Parathyroid adenoma (tissue), 2 donors: ENCODE measurements at regions not wholly inside any gene's neighbourhood (a gene's known extent, or its start where the extent isn't known, plus 50 kb on each side); places are given as distances from the start of the nearest gene placed in this dataset.

Experiments
- H2AFZ ChIP-seq: fragments of 300-600 bp; sonication (generic); one replicate; pipeline ENCODE4 v1.7.0; 2017; ENCODE audit warnings: antibody characterized with exemption, mild to moderate bottlenecking
- H3K27ac ChIP-seq: fragments of 300-600 bp; sonication (generic); one replicate; pipeline ENCODE4 v1.7.0; 2017
- H3K27me3 ChIP-seq: fragments of 300-600 bp; sonication (generic); one replicate; pipeline ENCODE4 v1.7.0; 2017; ENCODE audit warnings: low read length; ENCODE audit not compliant: control insufficient read depth, insufficient read depth
- H3K36me3 ChIP-seq: fragments of 300-600 bp; sonication (generic); one replicate; pipeline ENCODE4 v1.7.0; 2017; ENCODE audit warnings: low read length; ENCODE audit not compliant: control insufficient read depth, insufficient read depth
- H3K4me1 ChIP-seq: fragments of 300-600 bp; sonication (generic); one replicate; pipeline ENCODE4 v1.7.0; 2017; ENCODE audit warnings: control low read depth
- H3K4me2 ChIP-seq: fragments of 300-600 bp; sonication (generic); one replicate; pipeline ENCODE4 v1.7.0; 2017; ENCODE audit warnings: low read length
- H3K4me3 ChIP-seq: fragments of 300-600 bp; sonication (generic); one replicate; pipeline ENCODE4 v1.7.0; 2017; ENCODE audit warnings: low read depth, low read length
- H3K79me2 ChIP-seq: fragments of 300-600 bp; sonication (generic); one replicate; pipeline ENCODE4 v1.7.0; 2017; ENCODE audit warnings: control low read depth
- H3K9ac ChIP-seq: fragments of 300-600 bp; sonication (generic); one replicate; pipeline ENCODE4 v1.7.0; 2017; ENCODE audit warnings: mild to moderate bottlenecking
- H3K9me3 ChIP-seq: fragments of 300-600 bp; sonication (generic); one replicate; pipeline ENCODE4 v1.7.0; 2017; ENCODE audit warnings: low read length; ENCODE audit not compliant: control insufficient read depth
- TF ChIP-seq, protein P1 (sequence below): fragments of 300-600 bp; sonication (generic); IDR thresholded peaks from one replicate; pipeline ENCODE4 v1.7.0; 2017; ENCODE audit warnings: antibody characterized with exemption, mild to moderate bottlenecking
- donor health status: primary hyperparathyroidism.

DNA sequence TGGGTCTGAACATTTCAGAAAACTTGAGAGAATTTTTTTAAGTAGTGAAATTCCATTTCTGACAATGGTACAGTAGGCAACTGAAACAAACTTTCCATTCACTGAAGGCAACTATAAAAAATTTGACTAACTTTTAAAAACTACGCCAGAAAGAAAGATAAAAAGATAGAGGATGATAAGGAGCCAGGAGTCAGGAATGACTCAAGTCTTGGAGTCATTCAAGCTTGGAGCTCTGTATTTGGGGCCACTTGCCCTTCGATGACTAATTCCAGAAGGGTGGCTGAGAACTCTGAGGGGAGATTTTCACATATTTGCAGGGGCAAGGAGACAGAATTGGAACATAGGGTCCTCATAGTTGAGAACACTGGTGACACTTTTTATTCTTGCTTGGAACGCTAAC, 1083.2 kb upstream of the CNTN5 start:
- Histone ChIP-seq H3K27ac (no peak overlapping the region), H3K4me2 (no peak overlapping the region), H3K9ac (no peak overlapping the region), H3K9me3 (no peaks in the 10 kb centered on the region), H3K36me3 (no peaks in the 10 kb centered on the region), H3K4me3 (no peak overlapping the region), H2AFZ (no peak overlapping the region), H3K27me3 (no peaks in the 10 kb centered on the region), H3K4me1 (no peaks in the 10 kb centered on the region), H3K79me2 (no peaks in the 10 kb centered on the region)
- TF ChIP-seq, protein P1, sequence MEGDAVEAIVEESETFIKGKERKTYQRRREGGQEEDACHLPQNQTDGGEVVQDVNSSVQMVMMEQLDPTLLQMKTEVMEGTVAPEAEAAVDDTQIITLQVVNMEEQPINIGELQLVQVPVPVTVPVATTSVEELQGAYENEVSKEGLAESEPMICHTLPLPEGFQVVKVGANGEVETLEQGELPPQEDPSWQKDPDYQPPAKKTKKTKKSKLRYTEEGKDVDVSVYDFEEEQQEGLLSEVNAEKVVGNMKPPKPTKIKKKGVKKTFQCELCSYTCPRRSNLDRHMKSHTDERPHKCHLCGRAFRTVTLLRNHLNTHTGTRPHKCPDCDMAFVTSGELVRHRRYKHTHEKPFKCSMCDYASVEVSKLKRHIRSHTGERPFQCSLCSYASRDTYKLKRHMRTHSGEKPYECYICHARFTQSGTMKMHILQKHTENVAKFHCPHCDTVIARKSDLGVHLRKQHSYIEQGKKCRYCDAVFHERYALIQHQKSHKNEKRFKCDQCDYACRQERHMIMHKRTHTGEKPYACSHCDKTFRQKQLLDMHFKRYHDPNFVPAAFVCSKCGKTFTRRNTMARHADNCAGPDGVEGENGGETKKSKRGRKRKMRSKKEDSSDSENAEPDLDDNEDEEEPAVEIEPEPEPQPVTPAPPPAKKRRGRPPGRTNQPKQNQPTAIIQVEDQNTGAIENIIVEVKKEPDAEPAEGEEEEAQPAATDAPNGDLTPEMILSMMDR, result no peak

DNA sequence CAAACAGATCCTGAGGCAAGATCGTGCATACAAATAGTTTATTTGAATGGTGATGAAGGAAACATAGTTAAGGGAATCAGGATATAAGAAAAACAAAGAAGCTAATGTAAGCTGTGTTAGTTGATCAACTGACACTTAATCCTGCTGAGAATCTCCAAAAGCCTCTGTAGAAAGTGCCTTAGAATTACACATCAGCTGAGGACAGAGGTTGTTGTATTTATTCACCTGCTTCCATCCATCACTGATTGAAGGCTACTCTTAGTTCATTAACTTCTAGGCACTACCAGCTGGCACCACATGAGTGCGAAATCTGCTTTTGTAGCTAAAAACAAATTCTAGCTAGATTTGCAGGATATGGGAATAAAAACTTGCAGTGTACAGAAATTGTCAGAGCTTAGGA, 1082.0 kb upstream of the CNTN5 start:
- Histone ChIP-seq H3K4me1 (no peaks in the 10 kb centered on the region), H3K79me2 (no peaks in the 10 kb centered on the region), H3K27ac (no peak overlapping the region), H2AFZ (no peak overlapping the region), H3K36me3 (no peaks in the 10 kb centered on the region), H3K4me2 (no peak overlapping the region), H3K9me3 (no peaks in the 10 kb centered on the region), H3K27me3 (no peaks in the 10 kb centered on the region), H3K4me3 (no peak overlapping the region), H3K9ac (no peak overlapping the region)
- TF ChIP-seq, protein P1, result no peak

DNA sequence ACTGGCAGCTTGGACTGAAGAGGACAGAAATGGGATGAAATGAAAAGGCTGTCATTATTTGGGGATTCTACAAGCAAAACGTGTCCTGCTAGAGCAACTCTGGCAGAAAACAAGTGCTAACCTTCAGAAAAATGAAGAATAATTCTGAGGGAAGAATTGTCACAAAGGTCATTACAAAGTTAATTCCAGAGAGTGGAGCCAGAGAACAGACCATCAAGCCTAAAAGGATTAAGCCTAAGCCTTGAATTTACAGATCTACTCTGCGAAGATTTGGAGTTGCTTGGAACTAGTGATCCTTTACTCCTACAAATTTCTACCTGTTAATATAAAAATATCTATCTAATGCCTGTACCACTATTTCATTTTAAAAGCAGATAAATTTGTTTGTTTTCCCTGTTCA, 1077.3 kb upstream of the CNTN5 start:
- Histone ChIP-seq H3K4me1 (no peaks in the 10 kb centered on the region), H3K9me3 (no peaks in the 10 kb centered on the region), H3K9ac (no peak overlapping the region), H3K4me3 (no peak overlapping the region), H2AFZ (no peak overlapping the region), H3K27ac (no peak overlapping the region), H3K27me3 (no peaks in the 10 kb centered on the region), H3K79me2 (no peaks in the 10 kb centered on the region), H3K4me2 (no peak overlapping the region), H3K36me3 (no peaks in the 10 kb centered on the region)
- TF ChIP-seq, protein P1, result no peak

DNA sequence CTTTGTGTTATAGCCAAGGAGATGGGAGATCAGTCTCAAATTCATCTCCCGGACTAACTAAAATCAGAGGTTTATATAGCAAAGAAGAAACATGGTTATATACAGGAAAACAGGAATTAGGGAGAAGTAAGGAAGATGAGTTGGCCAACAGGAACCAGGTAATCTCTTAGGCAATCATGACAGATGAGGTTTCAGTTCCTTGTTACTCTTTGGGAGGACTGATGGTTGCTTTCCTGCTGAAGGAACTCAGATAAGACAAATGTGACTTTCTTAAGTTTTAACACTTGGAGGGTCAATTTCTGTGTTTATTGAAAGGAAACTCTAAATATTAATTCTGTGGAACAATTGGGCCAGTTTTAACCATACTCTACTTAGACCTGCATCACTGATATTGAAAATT, 1072.0 kb upstream of the CNTN5 start:
- H3K9me3 ChIP-seq, result no peaks in the 10 kb centered on the region
- no peaks in the 10 kb centered on the region for H3K4me1 ChIP-seq
- no peak overlapping the region for H3K9ac ChIP-seq
- TF ChIP-seq, protein P1, result no peak
- H3K36me3 ChIP-seq, result no peaks in the 10 kb centered on the region
- no peak overlapping the region for H3K4me2 ChIP-seq
- H3K27ac ChIP-seq, result no peak overlapping the region
- no peaks in the 10 kb centered on the region for H3K79me2 ChIP-seq
- no peak overlapping the region for H2AFZ ChIP-seq
- H3K4me3 ChIP-seq, result no peak overlapping the region
- H3K27me3 ChIP-seq, result no peaks in the 10 kb centered on the region

DNA sequence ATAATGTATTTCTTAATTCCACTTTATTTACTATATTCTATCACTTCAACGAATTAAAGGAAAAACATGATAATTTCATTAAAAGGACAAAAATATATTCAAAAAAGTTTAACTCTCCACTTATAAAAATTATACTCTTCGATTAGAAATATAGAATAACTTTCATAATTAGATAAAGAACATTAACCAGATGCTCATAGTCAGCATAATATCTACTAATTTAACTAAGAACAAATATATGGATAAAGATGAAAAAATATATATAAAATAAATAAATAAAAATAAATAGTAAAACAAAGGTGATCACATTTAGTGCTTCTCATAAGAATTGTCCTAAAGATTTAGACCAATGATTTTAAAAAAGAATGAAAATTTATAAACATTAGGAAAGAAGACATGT, 1065.2 kb upstream of the CNTN5 start:
- H3K27me3 ChIP-seq, result no peaks in the 10 kb centered on the region
- H3K27ac ChIP-seq, result no peak overlapping the region
- TF ChIP-seq, protein P1, result no peak
- H2AFZ ChIP-seq, result no peak overlapping the region
- no peak overlapping the region for H3K4me2 ChIP-seq
- H3K36me3 ChIP-seq, result no peaks in the 10 kb centered on the region
- no peak overlapping the region for H3K4me3 ChIP-seq
- no peak overlapping the region for H3K9ac ChIP-seq
- H3K4me1 ChIP-seq, result no peaks in the 10 kb centered on the region
- H3K9me3 ChIP-seq, result no peaks in the 10 kb centered on the region
- no peaks in the 10 kb centered on the region for H3K79me2 ChIP-seq
